OCI-LY7 (cell line): ENCODE measurements at regions not wholly inside any gene's neighbourhood (a gene's known extent, or its start where the extent isn't known, plus 50 kb on each side); places are given as distances from the start of the nearest gene placed in this dataset.

Source experiments
- EZH2phosphoT487 ChIP-seq: fragments of 200-600 bp; sonication (generic); IDR thresholded peaks from 2 replicates; pipeline ENCODE4 v1.6.1; 2018; ENCODE audit warnings: low read depth, borderline replicate concordance, mild to moderate bottlenecking, mixed run types, antibody characterized with exemption, low read length, moderate library complexity, mixed read lengths
- TF ChIP-seq, protein P1 (sequence below): fragments of 200-600 bp; sonication (generic); conservative IDR thresholded peaks from 2 replicates; pipeline ENCODE4 v1.5.1; 2014; ENCODE audit warnings: mild to moderate bottlenecking, antibody characterized with exemption, low read length, moderate library complexity, mixed read lengths

GRCh38 chr1:157364612-157365011 is 187.7 kb downstream of the FCRL5 start:
- no peak for TF ChIP-seq EZH2phosphoT487
- TF ChIP-seq, protein P1, sequence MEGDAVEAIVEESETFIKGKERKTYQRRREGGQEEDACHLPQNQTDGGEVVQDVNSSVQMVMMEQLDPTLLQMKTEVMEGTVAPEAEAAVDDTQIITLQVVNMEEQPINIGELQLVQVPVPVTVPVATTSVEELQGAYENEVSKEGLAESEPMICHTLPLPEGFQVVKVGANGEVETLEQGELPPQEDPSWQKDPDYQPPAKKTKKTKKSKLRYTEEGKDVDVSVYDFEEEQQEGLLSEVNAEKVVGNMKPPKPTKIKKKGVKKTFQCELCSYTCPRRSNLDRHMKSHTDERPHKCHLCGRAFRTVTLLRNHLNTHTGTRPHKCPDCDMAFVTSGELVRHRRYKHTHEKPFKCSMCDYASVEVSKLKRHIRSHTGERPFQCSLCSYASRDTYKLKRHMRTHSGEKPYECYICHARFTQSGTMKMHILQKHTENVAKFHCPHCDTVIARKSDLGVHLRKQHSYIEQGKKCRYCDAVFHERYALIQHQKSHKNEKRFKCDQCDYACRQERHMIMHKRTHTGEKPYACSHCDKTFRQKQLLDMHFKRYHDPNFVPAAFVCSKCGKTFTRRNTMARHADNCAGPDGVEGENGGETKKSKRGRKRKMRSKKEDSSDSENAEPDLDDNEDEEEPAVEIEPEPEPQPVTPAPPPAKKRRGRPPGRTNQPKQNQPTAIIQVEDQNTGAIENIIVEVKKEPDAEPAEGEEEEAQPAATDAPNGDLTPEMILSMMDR = no peak
